ENCODE measurements at regions not wholly inside any gene's neighbourhood (a gene's known extent, or its start where the extent isn't known, plus 50 kb on each side); places are given as distances from the start of the nearest gene placed in this dataset.
A peak's percentile ranks its signal among the peaks of the same experiment; 100 is the strongest.

DNA sequence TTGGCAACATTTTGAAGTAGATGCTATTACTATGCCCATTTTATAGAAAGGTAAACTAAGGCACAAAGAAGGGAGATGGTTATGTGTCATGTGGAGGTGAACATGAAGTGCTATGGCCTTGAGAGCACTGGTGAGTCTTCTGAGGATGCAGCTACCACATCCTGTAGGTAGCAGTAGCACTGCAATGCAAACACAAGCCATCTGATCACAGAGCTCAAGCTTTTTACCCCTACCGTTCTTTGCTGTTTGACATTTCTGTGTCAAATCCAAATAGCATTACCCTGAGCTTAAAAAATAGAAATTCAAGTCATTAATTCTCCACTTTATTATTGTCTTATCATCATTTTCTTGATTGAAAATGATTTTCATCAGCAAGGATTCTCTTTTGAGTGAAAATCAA lies 382.9 kb downstream of the KCTD12 start:
- no peak for DNase-seq

DNA sequence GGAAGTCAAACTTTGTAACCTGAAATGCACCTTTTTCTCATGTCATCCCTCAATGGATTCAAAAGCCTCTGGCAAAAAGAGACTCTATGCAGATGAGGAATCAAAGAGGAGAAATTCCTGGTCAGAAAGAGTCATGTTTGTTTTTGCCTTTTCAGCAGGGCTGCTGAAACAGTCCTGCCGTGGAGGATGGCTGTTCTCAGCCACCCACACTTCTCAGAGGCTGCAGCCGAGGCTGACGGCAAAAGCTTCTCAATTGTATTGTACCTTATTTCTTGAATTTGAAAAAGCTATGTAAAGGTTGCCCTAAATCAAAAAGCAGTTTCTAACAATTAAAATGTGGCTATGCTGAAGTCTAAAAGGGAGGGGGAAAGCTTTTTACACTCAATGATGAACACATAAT lies 385.3 kb downstream of the KCTD12 start:
- no peak for DNase-seq

DNA sequence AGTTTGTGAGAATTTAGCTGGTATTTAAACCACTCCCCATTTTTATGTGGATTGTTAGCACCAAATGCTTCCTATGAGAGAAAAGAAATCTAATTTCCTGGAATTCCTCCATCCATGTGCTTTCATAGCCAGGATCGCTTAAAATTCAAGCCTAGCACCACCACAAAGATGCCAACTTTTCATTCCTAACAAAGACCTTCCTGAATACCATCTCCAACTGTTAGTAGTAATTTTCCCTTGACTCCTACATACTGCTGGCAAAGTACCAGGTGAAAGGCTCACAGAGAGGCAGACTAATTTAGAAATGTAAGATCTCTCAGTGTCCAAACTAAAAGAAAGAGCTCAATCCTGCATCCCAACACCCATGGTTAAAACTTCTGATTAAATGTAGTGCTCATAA lies 386.3 kb downstream of the KCTD12 start:
- DNase-seq, result no peak

DNA sequence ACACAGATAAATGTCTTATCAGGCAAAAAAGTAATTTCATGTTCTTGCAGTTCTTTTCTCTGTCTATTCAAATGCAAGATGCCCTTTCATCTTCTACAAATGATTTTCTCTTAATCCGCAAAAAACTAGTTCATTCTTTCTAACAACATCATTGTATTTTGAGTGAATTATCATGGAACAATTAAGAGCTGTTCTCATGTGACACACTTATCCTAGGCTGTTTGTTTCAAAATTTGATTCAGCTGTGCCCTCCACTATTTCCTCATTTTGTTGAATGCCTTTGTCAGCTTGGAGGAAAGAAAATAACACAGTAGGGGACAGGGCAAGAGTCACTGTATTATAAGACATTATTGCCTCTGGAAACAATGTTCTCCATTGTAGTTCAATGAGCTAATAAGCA lies 396.9 kb downstream of the KCTD12 start:
- no peak for DNase-seq

- no peak for DNase-seq
These were observed 404.5 kb downstream of the KCTD12 start for GRCh38 chr13:76481738-76482137.

DNA sequence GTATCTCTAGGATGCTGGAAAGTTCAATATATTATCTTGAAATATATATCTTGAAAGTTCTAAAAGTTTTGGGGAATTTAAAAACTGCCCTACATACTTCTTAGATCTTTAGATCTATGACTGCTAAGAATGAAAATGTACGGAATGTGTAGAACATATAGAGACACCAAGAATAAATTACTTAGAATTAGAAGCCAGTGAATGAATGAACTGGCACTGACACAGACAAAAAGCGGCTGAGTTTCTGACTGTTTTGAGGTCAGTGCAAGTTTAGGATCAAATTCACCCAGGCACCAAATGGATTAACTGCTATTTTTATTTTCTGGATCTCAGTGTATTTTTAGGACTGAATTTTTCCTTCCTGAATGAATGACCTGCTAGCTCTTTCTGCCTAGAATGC lies 411.2 kb downstream of the KCTD12 start:
- no peak for DNase-seq

DNA sequence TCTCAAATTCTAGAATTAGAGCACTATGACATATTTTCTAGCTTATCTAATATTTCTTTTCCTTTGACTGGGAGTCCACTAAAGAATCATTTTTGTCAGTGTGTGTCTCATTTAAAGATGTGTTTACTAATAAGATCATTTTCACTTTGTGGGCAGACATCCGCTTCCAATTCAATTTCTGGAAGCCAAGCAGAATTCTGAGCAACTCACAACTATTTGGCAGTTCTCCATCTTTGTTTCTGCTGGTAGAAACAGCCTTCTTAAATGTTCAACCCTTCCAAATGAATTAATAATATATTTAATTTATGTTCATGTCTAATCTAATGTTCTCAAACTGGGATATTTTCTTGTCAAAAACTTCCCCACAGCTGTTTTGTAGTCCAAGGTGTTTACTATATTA lies 411.8 kb downstream of the KCTD12 start:
- DNase-seq, result no peak

GRCh38 chr13:76473552-76474134 lies 412.6 kb downstream of the KCTD12 start:
- peak; percentile 93 for DNase-seq

DNA sequence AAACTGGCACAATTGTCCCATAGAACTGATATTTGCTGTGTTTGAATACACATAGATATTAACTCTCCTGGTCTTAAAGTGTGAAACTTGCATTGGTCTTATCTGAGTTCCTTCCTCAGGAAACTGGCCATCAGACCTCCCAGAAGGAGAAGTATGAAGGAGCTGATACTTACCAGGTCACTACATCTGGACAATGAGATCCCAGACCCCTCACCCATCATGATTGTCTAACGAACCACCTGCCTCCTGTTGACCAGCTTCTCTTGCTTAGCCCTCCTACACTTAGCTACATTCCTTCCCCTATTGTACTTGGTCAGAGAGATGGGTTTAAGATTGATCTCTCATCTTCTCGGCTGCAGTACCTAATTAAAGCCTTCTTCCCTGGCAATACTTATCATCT lies 413.3 kb downstream of the KCTD12 start:
- no peak for DNase-seq

- no peak for DNase-seq
These were observed 414.7 kb downstream of the KCTD12 start for GRCh38 chr13:76471486-76471885.

DNA sequence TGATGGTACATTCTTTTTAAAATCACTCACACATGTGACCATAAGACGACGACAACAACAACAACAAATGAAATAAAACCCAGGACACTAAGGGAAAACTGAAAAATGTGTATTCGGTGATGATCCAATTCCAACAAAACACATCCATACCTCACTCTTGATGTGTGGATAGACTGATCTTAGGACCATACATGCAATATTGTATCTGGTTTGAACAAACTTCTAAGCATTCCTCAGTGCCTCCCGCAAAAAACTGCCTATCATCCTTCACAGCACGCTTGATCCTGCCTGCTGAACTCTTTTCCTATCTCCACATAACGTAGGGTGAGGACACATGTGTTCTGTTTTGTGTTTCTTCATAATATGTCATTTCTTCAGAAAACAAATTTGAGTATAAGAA lies 415.2 kb downstream of the KCTD12 start:
- no peak for DNase-seq

DNA sequence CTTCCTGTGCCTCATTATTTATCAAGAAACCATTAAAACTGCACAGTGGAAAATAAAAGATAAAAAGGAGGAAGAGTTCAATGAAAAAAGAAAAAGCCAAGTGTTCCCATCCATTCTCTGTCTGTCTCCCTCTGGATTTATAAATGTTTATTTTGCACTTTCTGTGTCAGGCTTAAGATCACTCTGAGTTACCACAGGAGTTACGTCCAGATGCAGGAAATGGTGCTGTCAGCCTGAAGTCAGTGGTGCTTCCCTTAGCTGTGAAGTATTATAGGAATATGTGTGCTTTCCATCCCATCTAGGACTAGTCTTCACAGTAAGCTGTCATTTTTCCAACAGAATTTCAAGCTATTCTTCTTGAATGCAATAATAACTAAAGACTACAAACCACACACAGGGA lies 420.2 kb downstream of the KCTD12 start:
- DNase-seq, result no peak

DNA sequence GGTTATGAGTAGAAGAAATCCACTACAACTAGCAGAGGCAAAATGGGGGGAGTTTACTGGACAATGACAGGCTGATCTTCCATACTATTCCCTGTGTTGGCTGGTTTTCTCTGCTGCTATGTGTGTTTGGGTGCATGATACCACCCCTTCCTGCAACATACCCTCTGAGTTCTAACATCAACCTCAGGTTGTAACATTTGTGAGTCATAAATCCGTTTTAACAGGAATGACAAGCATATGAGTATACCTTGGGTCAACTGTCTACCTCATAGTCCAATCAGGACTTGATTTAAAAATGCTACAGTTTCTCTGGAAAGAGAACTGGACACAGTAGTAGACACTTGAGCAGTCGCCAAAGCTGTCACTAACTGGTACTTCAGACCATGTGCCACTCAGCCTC lies 422.9 kb downstream of the KCTD12 start:
- DNase-seq, result no peak

DNA sequence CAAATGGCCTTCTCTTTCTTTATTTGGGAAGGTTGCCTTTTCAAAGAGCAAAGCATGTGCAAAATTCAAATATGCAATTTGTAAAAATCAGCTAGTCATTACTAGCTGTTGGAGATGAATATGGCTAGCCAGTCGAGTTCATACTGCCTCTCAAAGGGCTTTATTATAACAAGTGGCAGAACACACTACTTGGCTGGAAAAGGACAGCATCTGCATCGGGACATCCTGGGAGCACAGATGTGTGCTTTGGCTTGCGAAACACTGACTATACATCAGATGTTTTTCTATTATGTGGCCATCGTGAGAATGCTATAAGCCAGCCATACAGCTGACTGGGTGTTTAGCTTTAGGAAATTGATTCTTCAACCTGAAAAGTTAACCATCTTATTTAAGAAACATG lies 424.2 kb downstream of the KCTD12 start:
- DNase-seq, result peak; percentile 29

DNA sequence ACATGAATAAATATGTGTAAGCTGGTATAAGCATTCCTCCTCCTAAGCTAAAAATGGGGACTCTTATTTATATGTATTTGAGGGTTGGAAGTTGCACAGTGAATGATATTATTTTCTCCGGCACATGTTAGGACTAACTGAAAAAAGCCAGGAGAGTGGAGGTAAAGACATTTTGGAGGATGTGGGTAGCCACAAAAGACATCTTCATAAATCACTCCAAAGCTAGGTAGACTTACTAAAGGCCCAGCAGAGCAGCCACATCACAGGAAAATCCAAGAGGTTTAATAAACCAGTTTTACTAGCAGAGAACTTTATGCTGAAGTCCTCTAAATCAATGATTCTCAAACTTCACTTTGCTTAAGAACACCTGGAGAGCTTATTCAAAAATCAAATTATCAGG lies 424.7 kb downstream of the KCTD12 start:
- DNase-seq, result no peak

- no peak for DNase-seq
These were observed 426.3 kb downstream of the KCTD12 start for GRCh38 chr13:76459863-76460262.

- no peak for DNase-seq
These were observed 430.2 kb downstream of the KCTD12 start for GRCh38 chr13:76455960-76456359.

DNA sequence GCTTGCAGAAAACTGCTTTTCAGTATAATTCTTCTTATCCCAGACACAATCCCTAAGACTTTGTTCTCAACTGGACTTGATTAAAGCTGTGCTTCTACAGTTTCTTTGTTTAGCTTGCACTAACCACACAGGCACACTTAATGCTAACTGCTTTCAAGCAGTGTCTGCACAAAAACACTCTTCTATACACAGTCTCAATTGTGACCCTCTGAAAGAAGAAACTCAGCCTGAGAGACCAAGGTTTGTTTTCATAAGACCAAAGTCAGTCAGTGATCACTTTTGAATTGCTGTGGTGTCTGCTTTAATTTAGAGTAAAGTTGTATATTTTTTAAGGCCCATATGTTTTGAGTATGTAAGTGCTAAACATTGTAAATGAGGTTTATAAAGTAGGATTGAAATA lies 431.2 kb downstream of the KCTD12 start:
- DNase-seq, result no peak

GRCh38 chr13:76449716-76450115 lies 436.5 kb downstream of the KCTD12 start:
- no peak for DNase-seq

DNA sequence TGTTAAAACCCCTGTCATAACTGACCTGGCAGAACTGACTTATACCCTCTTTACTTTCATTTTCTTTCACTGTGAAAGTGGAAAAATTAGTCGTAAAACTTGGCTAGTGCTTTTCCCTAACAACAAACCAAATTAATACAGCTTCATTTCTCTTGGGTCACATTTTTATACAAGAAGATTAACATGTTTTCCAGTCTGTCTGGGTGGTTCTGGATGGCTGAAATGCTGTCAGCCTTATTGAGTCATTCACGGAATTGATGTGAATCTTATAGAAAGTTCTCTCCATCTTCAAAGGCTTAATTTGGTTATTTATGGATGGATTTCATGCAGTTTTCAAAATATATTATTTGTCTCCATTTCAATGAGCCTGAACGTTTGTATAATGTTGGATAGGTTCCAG lies 440.0 kb downstream of the KCTD12 start:
- DNase-seq, result no peak

GRCh38 chr13:76440568-76440967 lies 445.6 kb downstream of the KCTD12 start:
- DNase-seq, result no peak

DNA sequence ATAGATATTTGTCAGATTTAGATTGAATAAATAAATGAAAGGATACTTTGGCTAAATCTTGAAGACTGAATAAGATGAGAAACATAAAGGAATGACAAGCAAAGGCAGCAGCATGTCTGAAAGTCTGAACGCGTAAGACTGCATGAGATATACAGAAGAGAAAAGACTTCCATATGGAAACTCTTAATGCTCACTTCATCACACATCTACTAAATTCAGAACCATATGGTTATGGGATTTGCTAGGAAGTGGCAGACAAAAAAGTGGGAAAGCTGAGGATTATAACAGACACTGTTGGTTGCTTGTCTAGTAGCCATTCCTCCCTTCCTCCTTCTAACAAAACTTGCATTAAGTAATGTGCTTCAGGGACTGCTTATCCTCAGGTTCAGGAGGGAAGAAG lies 446.7 kb downstream of the KCTD12 start:
- DNase-seq, result no peak

DNA sequence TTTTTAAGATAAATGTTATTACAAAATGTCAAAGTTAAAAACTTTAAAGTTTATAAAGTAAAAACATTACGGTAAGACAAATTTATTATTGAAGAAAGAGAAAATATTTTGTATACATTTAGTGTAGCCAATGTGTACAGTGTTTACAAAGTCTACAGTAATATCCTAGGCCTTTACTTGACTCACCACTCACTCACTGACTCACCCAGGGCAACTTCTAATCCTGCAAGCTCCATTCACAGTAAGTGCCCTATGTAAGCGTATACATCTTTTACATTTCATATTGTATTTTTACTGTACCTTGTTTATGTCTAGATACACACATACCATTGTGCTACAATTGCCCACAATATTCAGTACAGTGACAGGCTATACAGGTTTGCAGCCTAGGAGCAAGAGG lies 448.2 kb downstream of the KCTD12 start:
- no peak for DNase-seq

DNA sequence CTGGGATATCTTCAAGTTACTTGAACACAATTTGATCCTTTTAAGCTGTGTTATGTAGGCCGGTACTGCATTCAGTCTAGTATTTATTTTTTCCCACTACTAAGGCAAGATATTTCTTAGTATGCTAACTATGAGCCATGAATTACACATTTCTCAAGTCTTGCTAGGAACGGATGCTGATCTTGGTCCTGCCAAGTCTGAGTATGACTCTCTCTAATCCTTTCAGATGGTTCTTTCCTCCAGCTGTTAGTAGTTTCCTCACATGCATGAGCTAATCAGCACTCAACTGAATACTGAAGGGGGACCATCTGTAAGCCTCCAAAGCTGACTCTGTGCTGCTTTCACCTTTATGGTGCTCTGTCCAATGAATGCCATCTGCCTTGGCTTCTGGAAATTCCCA lies 460.3 kb downstream of the KCTD12 start:
- DNase-seq, result no peak

- DNase-seq, result no peak
These were observed 465.2 kb downstream of the KCTD12 start for GRCh38 chr13:76421011-76421410.

DNA sequence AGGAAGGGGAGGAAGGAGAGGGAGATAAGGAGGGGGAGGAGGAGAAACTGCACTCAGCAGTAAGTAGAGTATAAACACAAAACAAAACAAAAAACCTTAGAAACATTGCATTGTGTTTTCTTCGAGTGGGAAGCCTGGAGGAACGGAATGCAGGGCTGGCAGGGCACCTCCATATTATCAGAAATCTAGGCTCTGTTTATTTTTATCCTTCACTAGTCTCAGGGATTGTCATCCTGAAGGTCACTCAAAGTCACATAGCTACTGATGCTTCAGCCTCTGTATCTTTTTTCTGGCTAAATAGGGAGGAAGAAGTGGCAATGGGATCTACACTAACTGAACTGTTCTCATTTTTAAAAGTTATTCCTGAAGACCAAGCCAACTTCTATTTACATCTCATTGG lies 467.8 kb downstream of the KCTD12 start:
- no peak for DNase-seq
